CD4-positive, alpha-beta T cell treated with Interleukin-4 for 1 hour (primary cell): ENCODE measurements at regions not wholly inside any gene's neighbourhood (a gene's known extent, or its start where the extent isn't known, plus 50 kb on each side); places are given as distances from the start of the nearest gene placed in this dataset.
"Not testable (repeated sequence)": the region's sequence is repeated elsewhere in the genome, so short reads cannot be mapped to it uniquely, and the experiment has no call there.

Experiments
- DNase-seq, 2 donors: peaks; one replicate each; pipeline ENCODE4 v3.0.0-alpha.2; 2020 to 2022

GRCh38 chr15:20227119-20227853, 314.3 kb downstream of the GOLGA6L6 start:
- peak in 1 of 2 donors; percentile 28 for DNase-seq

- DNase-seq = not testable (repeated sequence)
Measured at GRCh38 chr15:20226531-20226930, 315.1 kb downstream of the GOLGA6L6 start.

- not testable (repeated sequence) for DNase-seq
Measured at GRCh38 chr15:20221063-20221462, 320.5 kb downstream of the GOLGA6L6 start.

- DNase-seq = not testable (repeated sequence)
Measured at GRCh38 chr15:20219171-20219570, 322.4 kb downstream of the GOLGA6L6 start.

- not testable (repeated sequence) for DNase-seq
Measured at GRCh38 chr15:20215700-20216099, 325.9 kb downstream of the GOLGA6L6 start.

GRCh38 chr15:20214101-20214500, 327.5 kb downstream of the GOLGA6L6 start:
- not testable (repeated sequence) for DNase-seq

- not testable (repeated sequence) for DNase-seq
Measured at GRCh38 chr15:20211508-20211907, 330.1 kb downstream of the GOLGA6L6 start.

GRCh38 chr15:20209973-20210372, 331.6 kb downstream of the GOLGA6L6 start:
- DNase-seq = not testable (repeated sequence)

- not testable (repeated sequence) for DNase-seq
Measured at GRCh38 chr15:20207607-20208006, 334.0 kb downstream of the GOLGA6L6 start.

- not testable (repeated sequence) for DNase-seq
Measured at GRCh38 chr15:20207198-20207597, 334.4 kb downstream of the GOLGA6L6 start.

- not testable (repeated sequence) for DNase-seq
Measured at GRCh38 chr15:20204177-20204866, 337.3 kb downstream of the GOLGA6L6 start.

GRCh38 chr15:20203649-20204150, 337.9 kb downstream of the GOLGA6L6 start:
- DNase-seq = not testable (repeated sequence)

- not testable (repeated sequence) for DNase-seq
Measured at GRCh38 chr15:20194591-20195198, 346.9 kb downstream of the GOLGA6L6 start.

- peak; percentile 58 to 64 for DNase-seq
Measured at GRCh38 chr15:20192982-20193929, 348.3 kb downstream of the GOLGA6L6 start.

- not testable (repeated sequence) for DNase-seq
Measured at GRCh38 chr15:20191508-20192125, 350.0 kb downstream of the GOLGA6L6 start.

GRCh38 chr15:20188611-20189010, 353.0 kb downstream of the GOLGA6L6 start:
- DNase-seq = not testable (repeated sequence)

- DNase-seq = not testable (repeated sequence)
Measured at GRCh38 chr15:20187370-20188355, 353.9 kb downstream of the GOLGA6L6 start.

GRCh38 chr15:20184879-20185278, 356.7 kb downstream of the GOLGA6L6 start:
- DNase-seq = not testable (repeated sequence)

GRCh38 chr15:20168221-20168620, 373.4 kb downstream of the GOLGA6L6 start:
- not testable (repeated sequence) for DNase-seq

GRCh38 chr15:20153528-20153927, 388.1 kb downstream of the GOLGA6L6 start:
- DNase-seq = not testable (repeated sequence)
